ENCODE measurements at regions not wholly inside any gene's neighbourhood (a gene's known extent, or its start where the extent isn't known, plus 50 kb on each side); places are given as distances from the start of the nearest gene placed in this dataset.

DNA sequence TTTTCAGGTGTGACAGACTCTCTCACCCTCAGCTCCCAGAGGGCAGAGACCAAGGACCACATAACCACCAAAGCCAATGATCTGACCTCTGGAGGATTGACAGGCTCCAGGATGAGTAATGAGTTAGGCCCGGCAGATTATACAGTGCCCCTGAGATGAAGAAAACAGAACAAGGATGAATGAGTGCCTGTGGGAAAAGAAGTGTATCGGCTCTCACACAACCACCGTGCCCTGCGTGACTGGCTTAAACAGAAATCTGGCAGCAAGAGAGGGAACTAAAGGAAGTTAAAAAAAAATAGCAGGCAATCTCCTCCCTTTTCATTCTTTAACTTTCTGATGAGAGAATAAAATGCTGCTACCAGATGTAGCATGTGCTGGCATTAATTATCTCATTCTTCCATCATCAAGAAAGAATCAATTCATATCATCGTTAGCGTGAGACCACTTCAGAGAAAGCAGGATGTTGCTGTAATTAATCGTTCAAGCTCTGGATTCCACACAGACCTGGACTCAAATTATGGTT, 227.5 kb upstream of the COL8A1 start:
- TF ChIP-seq EZH2 (optimal IDR thresholded peaks at IDR 0.05; ENCODE audit: low read depth, low read length) (no peak), EZH2phosphoT487 (IDR thresholded peaks at IDR 0.05; ENCODE audit: low read length) (no peak)
- TF ChIP-seq, protein P1, sequence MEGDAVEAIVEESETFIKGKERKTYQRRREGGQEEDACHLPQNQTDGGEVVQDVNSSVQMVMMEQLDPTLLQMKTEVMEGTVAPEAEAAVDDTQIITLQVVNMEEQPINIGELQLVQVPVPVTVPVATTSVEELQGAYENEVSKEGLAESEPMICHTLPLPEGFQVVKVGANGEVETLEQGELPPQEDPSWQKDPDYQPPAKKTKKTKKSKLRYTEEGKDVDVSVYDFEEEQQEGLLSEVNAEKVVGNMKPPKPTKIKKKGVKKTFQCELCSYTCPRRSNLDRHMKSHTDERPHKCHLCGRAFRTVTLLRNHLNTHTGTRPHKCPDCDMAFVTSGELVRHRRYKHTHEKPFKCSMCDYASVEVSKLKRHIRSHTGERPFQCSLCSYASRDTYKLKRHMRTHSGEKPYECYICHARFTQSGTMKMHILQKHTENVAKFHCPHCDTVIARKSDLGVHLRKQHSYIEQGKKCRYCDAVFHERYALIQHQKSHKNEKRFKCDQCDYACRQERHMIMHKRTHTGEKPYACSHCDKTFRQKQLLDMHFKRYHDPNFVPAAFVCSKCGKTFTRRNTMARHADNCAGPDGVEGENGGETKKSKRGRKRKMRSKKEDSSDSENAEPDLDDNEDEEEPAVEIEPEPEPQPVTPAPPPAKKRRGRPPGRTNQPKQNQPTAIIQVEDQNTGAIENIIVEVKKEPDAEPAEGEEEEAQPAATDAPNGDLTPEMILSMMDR (IDR thresholded peaks at IDR 0.05; ENCODE audit: low read length): no peak
